ENCODE measurements at regions not wholly inside any gene's neighbourhood (a gene's known extent, or its start where the extent isn't known, plus 50 kb on each side); places are given as distances from the start of the nearest gene placed in this dataset.
A peak's percentile ranks its signal among the peaks of the same experiment; 100 is the strongest.

DNA sequence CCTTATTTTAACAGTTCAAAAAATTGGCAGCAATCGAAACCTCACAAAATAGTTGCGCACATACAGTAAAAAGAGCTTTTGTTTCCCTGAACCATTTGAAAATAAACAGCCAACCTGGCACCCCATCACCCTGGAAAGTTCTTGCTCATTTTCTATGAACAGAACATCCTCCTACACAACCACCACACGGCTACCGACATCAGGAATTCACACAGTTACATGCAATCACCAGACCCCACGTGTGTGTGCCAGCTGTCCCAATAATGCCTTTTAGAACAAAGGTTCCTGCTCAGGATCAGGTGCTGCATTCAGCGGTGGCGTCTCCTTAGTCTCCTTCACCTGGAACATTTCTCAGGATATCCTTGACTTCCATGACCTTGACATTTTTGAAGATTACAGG lies 186.5 kb downstream of the KLF13 start:
- no peak for DNase-seq

DNA sequence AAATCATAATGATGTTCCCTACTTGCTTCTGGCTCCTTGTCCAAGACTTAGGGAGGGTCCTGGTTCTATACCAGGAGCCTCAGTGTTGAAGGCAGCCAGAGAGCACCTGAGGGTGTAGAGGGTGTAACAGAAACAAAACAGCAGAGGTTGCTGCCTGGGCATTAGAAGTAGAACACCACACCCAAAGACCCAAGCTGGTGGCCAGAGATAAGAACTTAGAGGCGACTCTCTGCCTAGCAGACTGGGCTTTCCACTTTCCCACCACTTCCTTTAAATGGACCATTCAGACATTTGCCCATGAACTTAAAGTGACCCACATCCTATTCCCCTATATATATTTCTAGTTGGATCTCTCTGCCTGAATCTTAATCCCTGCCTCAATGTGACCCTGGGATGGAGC lies 189.8 kb downstream of the KLF13 start:
- no peak for DNase-seq

DNA sequence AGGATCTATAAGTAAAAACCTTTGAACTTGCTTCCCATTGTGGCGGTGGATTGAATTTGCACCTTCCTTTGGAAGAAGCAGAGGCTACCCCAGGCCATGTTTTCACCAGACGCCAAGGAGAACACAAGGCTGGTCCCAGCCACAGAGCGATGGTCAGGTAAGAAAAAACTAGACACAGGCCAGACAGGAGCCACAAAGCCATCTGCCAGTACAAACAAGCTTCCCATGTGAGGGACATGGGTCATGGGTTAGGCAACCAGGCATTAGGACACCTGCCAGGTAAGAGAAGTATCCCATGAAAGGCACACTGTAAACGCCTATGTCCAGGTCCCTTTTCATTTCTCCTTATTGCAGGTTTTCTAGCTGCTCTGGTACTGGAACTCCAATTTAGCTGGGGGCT lies 190.2 kb downstream of the KLF13 start:
- DNase-seq = no peak

DNA sequence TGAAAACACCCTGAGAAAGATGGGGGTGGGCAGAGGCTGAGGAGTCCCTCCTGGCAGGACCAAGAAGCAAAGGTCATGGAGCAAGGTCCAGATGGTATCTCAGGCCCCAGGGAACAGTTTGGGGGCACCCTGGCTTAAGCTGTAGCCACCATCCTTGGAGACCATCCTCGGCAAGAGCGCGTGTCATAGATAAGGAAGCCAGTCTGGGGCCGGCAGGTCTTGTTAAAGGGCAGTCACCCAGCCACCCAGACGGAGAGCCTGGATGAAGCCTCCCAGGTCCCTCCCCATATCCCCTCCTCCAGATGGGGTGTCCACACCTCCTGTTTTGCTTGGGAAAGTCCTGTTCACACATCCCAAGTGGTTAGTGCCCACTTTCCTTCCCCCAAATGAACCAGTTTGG lies 191.1 kb downstream of the KLF13 start:
- DNase-seq = no peak

DNA sequence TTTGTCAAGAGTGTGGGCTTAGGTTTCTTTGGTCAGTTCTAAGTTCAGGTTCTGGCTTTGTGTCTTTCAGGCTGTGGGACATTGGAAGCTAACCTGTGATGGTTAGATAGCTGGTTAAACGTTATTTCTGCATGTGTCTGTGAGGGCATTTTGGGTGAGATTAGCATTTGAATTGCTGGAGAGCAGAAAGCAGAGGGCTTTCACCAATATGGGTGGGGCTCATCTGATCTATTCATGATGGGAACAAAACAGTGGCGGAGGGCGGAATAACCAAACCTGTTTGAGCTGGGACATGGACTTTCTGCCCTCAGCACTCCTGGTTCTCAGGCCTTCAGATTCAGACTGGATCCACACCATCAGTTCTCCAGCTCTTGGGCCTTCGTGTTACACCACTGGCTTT lies 195.4 kb downstream of the KLF13 start:
- no peak for DNase-seq

DNA sequence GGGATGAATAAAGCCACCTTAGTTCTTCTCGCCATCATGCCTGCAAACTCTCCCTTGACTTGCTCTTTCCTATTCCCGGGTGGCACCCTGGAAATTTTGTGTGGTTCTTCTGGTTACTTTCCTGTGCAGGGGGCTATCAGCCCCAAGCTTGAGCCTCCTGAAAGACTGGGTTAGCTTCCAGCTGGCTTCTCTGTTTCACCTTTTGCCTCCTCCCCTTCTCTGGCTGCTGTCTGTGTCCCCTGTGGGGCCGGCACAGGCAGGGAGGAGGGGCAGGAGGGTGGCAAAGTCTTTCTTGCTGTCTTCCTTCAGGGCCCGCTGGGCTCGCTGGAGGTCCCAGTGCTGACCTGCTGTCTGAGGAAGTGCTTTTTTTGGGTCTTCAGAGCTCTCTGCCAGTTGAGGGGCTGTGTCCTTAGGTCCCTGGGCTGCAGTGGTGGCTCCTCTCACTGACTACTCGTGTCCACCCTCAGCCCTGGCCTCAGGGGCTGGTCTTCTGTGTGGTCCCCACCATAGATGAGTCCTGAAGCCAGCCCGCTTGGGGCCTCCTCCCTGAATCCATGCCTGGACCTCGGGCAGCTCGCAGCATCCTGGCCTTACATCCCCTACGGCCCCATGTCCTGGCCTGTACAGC lies 196.5 kb downstream of the KLF13 start:
- DNase-seq = no peak

DNA sequence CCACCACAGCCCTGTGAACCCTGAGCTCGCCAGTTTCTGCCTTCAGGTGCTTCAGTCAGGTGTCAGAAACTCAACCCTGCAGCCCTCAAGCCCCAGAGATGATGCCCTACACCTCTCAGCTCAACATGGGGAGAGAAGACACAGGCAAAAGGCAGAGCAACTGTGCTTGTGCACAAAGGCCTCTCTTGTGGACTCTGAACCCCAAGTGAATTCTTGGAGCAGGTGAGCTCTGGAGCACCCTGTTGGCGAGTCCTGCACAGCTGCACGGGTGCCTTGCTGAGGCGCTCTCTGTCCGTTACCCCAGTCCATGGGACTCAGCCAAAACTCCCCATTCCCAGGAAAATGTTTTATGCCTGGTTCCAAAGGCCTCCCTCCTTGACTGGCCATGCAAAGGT lies 197.0 kb downstream of the KLF13 start:
- DNase-seq = no peak

DNA sequence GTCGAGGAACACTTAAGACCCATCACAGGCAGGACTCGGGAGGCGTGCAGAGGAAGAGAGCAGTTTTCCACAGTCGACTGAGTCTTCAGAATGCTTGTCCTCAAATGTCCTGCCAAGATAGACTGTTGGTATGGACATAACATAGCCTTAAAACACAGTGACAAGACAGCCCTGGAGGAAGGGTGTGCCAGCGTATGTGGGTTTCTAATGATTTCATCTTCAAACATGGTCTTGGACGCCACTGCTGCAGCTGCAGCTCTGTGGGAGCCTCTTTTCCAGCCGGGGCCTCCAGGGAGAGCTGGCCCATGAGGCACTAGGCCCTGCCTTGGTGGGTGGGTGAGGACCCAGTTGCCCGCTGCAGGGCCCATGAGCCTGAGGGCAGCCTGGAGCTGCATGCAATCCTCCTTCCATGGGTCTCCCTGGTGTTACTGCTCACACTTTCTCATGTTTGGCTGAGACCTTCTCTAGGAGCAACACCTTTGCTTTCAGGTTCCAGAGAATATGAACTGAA lies 198.6 kb downstream of the KLF13 start:
- no peak for DNase-seq

DNA sequence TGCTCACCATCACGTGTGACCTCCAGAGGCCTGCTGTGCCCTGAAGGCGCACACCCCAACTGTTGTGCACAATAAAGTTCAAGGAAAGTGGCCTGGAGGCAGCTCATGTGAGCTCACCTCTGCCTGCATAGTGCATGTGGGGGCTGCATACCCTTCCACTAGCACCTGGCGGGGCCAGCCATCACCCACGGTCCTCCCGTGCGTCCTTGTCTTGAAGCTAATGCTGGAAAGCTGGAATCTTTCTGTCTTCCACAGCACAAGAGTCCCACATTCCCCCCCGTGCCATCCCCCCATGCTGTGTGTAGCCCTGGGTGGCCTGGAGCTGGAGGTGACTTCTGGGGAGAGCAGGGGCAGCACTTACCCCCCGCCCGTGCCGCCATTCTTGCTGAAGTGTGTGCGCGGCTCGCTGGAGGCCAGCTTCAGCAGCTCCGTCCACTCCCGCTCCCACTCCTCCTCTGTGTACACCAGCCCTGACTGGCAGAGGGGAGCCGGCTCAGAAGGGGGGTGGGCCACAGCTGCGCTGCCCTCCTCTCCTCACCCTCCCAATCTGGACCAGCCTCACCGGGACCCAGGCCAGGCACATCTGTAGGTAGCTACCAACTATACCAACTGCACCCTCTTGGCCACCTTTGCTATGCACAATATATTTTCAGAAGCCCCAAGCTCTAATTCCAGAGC lies 199.5 kb downstream of the KLF13 start:
- DNase-seq = no peak

DNA sequence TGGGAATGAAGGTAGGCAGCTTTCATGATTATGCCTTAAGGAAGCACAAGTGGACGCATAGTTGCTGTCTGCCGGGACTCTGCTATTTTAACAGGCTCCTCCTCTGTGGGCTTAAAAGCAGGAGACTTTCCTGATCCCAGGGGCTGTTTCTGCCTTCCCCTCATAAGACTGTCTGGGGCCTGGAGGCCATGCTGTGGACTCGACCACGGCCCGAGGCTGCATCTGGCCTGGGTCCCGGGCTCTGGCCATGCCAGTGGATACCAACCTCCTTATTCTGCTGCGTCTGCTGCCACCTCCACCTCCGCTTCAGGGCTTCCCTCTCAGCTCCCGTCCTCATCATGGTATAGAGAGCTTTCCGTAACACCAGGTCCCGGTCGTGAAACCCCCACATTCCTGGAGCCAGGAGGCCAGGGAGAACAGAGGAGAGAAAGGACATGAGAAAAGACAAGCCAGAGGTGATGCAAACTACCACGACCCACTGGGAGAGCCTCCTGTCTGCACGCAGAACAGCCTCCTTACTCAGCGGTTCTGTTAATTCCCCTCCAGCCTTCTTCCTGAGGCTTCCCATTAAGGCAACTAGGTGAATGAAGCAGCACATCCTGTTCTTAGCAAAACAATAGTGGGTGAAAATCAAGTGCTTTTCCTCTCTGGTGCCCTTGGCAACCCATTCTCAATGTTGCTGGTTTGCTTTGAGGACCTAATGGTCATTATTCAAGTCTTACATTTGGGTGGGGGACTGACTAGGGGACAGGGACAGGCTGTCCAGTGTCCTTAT lies 200.5 kb downstream of the KLF13 start:
- DNase-seq = no peak

DNA sequence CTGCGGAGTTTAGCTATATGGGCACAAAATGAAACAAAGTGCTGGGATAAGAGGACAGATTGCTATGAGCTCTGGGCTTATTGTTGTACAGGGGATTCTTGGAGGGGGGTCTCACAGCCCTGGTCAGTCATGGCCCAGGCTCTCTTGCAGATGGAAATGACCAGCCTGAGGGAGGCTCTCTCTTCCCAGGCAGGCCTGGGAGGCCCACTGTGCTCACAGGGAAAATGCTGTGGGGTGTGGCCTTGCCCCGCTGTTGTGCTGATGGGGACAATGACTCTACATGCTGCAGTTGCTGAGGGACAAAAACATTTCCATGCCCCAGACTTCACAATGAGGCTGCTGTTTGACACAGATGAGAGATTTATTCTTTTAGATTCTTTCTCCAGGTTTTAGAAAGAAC lies 202.2 kb downstream of the KLF13 start:
- no peak for DNase-seq

DNA sequence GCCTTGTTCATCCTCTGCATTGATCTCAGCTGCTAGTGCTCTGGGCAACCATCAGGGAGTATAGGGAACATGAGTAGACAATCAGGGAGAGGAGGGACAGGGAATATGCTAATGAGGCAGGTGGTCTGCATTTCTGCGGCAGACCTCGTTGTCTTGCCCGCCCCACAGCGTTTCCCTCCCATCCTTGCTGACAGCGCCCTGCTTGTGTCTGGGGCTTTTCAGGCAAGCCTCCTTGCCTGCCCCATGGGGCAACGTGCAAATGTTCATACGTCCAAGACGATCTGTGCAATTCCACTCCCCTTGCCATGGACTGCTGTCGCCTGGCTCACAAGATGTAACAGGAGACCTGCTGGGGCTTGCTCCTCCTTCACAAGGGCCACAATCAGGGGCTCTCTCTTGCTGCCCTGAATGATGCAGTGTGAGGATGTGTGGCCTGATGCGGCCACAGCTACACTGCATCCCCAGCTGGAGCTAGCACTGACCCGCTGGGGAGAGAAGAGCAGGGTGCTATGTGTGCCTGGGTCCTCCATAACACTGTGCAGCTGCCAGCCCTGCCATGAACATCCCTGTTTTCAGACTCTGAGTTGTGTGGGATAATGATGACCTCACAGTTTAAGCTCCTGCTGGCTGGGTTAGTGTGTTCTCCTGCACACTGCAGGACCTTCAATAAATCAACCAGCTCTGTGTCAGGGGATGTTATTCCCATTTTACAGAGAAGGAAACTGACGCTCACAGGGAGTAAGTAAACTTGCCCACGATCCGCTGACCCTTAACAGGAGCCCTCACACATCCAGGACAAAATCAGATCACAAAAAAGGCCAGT lies 211.3 kb downstream of the KLF13 start:
- DNase-seq = no peak

DNA sequence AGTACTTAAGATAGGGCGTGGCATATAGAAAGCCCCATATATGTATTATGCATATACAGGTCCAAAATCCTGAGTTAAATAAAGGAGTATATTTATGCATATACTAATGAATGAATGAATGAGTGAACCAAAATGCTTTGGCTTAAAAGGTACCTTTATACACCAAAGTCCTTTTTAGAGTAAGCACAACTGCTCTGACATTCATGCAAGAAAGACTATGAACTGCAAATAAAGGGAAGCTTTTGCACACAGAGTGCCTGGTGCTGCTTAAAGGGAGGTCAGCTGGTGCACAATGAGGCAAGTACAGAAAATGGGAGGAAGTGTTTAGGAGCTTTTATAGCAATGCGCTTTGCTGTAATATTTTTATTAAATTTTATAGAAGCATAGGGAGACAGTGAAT lies 214.0 kb downstream of the KLF13 start:
- no peak for DNase-seq

DNA sequence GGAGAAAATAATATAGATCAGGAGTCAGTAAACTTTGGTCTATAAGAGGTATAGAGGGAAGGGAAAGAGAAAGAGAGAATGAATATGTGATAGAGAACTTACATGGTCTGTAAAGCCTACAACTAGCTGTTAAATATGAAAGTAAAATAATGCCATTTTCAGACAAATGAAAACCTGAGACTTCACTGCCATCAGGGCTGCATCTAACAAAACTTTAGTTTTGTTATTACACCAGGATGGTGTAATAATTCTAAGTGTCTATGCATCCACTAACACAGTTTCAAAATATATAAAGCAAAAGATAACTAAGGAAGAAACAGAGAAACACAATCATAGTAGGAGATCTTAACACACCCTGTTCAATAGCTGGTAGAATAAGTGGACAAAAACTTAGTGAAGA lies 217.7 kb downstream of the KLF13 start:
- DNase-seq = no peak

DNA sequence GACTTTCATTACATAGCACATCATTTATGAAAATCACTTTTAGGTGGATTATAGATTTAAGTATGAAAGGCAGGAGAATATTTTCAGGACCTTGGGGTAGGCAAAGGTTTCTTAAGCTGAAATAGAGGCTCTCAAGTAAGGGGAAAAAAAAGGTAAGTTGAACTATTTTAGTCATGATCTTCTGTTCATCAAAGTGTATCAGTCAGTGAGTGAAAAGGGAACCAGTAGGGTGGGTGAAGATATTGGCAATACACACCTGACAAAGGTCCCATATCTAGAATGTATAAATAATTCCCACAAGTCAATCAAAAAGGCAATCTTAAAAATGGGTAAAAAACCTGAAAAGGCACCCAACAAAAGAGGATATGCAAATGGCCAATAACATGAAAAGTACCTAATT lies 218.6 kb downstream of the KLF13 start:
- no peak for DNase-seq

DNA sequence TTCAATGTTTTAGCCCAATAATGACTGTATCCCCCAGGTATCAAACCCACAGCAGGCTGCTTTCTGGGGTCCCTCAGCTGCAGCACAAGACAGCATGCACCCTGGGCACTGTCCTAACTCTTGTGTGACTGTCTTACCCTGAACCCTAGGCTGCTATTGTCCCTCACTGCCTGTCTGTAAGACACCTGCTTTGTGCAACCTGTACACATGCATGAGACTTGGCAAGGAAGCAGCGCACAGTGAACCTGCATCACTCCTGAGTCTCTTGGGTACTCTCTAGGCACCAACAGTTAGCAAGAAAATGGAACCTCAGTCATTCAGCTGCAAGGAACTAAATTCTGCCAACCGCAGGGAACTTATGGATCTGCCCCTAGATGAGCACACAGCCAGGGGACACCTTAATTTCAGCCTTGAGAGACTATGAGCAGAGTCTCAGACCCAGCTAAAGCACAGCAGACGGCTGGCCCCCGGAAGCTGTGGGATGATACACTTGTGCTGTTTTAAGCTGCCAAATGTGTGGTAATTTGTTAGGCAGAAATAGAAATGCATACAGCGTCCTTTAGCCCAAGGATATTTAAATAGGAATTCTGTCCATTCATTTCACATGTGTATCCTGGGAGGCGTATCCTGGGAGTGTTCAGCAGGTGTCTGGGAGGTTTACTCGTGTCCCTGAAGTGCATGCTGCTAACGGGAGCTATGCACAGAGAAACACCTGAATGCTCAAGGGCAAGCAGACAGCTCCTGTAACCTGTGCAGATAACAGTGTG lies 223.8 kb downstream of the KLF13 start:
- DNase-seq = peak; percentile 14

DNA sequence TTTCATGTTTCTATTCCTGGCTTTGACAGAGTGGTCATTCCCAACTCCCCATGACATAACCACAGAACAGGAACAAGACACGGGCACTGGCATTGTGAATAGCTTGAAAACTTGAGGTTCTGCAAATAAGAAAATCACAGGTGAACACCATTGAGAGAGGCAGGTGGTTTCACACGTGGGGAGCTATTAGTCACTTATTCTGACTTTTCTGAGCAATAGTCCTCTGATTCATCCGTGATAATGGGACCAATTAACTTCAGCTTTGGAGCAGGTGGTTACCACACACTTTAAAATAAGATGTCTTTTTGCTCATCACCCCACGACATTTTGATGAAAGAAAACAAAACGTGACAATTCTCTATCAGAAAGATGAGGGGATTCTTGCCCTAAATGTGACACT lies 224.7 kb downstream of the KLF13 start:
- DNase-seq = no peak

DNA sequence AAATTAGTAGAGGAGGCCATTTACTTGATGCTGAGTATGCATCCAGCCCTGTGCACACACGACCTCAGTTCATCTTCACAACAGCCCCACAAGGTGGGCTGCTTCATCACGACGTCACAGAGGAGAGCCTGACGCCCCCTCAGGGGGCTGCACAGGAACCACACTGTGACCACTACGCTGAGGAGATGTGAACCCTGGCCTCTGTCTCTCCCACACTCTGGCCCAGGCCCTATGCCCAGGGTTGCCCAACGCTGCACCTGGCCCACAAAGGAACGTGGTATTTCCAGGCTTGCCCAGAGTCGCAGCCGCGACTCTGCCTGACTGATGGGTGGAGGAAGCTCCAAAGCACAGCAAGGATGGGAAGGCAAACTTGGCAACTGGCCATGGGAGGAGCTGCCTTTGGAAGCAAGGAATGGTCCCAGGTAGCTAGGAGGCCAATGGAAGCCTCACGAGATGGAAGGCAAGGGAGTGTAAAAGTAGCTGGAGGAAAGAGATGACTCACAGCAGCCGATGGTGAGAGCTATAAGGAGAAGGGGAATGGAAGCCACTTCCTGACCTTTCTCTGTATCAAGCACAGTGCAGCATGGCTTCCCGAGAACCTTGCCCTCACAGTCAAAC lies 226.0 kb downstream of the KLF13 start:
- DNase-seq = no peak

DNA sequence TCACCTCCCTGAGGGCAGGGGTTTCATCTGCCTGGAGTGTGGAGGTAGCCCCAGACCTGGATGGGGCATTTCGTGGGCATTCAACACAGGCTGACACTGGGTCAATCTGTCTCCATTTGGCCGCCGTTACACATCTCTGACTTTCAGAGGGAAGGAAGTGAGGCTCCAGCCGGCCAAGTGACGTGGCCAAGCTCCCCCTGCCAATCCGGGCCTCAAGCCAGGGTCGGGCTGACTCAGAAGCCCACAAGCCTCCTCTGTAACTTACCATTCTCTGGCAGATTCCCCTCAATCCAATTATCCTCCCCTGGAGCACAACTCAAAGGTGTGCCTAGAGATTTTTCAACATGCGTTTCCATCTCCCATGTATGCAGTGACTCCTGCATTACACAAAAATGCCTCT lies 227.6 kb downstream of the KLF13 start:
- DNase-seq = no peak

DNA sequence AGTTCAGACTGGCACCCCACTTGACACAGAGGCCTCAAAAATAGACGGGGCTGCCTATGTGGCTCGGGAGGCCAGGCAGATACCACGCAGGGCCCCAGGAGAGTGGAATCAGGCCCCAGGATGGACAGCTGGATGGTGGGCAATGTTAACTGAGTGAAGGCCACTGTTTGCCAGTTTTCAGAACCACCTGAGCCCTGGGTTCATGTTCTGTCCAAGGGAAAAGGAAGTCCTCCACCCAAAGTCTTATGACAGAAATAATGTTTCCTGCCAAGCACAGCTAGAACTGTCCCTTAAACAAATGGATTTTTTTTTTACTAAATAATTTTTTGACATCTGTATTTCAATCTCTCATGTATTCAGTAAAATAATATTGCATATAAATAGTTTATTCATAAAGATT lies 228.4 kb downstream of the KLF13 start:
- no peak for DNase-seq

DNA sequence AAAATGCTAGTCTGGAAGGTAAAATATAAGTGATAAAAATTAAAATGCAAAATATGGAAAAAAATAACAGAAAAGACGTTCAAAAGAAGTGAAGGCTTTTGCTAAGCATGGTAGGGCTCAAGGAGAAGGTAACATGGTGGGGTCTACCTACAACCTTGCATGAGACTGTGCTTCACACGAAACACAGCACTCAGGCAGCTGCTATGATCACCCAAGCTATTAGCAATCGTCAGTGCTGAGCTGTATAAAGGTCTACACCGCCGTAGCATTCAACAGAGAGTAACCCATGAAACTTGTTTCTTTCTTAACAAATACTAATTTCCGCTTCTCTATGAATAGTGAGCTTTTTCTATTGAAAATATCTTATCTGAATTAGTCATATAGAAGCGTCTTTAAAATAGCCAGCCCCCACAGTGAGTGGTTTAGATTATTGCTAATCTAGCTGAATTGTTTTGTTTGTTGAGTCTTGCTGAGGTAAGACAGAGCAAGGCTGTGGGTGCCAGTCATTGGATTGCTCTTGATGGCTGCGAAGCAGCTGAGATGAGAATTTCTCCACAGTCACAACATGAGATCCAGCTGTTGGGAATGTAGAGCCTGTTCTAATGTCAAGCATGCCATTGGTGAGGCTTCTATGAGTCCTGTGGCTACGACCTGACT lies 230.0 kb downstream of the KLF13 start:
- DNase-seq = no peak
